ENCODE measurements at regions not wholly inside any gene's neighbourhood (a gene's known extent, or its start where the extent isn't known, plus 50 kb on each side); places are given as distances from the start of the nearest gene placed in this dataset.

DNA sequence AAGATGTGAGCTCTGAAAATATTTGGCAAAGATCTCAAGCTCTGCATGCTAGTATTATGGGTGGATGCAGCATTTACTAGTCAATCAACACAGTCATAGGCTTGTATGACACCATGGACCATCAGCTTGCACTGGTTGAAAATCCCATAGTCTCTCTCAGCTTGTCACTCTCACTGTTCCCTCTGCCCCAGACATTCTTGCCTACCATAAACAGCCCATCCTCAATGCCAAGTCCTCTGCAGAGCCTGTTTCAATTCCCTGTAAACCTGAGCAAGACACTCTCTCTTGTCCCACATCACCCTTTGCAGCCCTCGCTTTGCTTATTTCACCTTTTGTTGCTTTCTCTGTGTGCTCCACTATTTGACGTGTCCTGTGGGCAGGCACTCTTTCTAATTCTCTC, 264.6 kb downstream of the ICE1 start:
- ATAC-seq (ENCODE audit: insufficient read depth, low read depth) (no peak), DNase-seq (no peak)
- H3K27me3 ChIP-seq (ENCODE audit: insufficient read depth, low read length, poor library complexity): no peaks in the 10 kb centered on the region
- H4K20me1 ChIP-seq (ENCODE audit: insufficient read depth, low read length): no peaks in the 10 kb centered on the region
- no peaks in the 10 kb centered on the region for H3K36me3 ChIP-seq (ENCODE audit: insufficient read depth, low read length)
- H3K4me3 ChIP-seq (ENCODE audit: low read depth in 1 of 2, low read length in 2 of 2): no peak overlapping the region
- no peak overlapping the region for H3K9ac ChIP-seq (ENCODE audit: low read depth, low read length)
- no peaks in the 10 kb centered on the region for H3K9me3 ChIP-seq (ENCODE audit: insufficient read depth, low read length, severe bottlenecking)
- H3K4me1 ChIP-seq (ENCODE audit: insufficient read depth, low read length): no peaks in the 10 kb centered on the region
- H3K79me2 ChIP-seq (ENCODE audit: insufficient read depth, low read length): no peaks in the 10 kb centered on the region
- no peak overlapping the region for H3K4me2 ChIP-seq (ENCODE audit: insufficient read depth, low read length)
- H3K27ac ChIP-seq (ENCODE audit: low read length): no peak overlapping the region
- TF ChIP-seq, protein P1, sequence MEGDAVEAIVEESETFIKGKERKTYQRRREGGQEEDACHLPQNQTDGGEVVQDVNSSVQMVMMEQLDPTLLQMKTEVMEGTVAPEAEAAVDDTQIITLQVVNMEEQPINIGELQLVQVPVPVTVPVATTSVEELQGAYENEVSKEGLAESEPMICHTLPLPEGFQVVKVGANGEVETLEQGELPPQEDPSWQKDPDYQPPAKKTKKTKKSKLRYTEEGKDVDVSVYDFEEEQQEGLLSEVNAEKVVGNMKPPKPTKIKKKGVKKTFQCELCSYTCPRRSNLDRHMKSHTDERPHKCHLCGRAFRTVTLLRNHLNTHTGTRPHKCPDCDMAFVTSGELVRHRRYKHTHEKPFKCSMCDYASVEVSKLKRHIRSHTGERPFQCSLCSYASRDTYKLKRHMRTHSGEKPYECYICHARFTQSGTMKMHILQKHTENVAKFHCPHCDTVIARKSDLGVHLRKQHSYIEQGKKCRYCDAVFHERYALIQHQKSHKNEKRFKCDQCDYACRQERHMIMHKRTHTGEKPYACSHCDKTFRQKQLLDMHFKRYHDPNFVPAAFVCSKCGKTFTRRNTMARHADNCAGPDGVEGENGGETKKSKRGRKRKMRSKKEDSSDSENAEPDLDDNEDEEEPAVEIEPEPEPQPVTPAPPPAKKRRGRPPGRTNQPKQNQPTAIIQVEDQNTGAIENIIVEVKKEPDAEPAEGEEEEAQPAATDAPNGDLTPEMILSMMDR (IDR thresholded peaks at IDR 0.05; ENCODE audit: borderline replicate concordance, extremely low read depth, low read length, poor library complexity, severe bottlenecking): no peak
- TF ChIP-seq EZH2 (IDR thresholded peaks at IDR 0.05; ENCODE audit: borderline replicate concordance, low read depth, low read length, severe bottlenecking): no peak
- H2AFZ ChIP-seq (ENCODE audit: low read depth, low read length): no peak overlapping the region

DNA sequence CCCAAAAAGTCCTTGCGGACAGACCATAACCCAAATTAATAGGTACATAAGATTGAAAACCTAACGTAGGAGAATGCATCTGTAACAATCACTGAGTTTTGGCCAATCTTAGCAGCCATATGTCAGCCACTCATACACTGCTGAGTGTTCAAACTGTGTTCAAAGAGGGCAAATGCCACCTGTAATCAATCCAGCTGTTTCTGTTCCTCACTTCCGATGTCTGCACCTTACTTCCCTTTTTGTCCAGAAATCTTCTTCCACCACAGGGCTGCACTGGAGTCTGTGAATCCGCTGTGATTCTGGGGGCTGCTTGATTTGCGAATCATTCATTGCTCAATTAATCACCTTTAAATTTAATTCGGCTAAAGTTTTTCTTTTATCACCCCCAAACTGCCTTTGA, 263.9 kb downstream of the ICE1 start:
- TF ChIP-seq EZH2 (IDR thresholded peaks at IDR 0.05; ENCODE audit: borderline replicate concordance, low read depth, low read length, severe bottlenecking): no peak
- TF ChIP-seq, protein P1 (IDR thresholded peaks at IDR 0.05; ENCODE audit: borderline replicate concordance, extremely low read depth, low read length, poor library complexity, severe bottlenecking): no peak
- no peaks in the 10 kb centered on the region for H4K20me1 ChIP-seq (ENCODE audit: insufficient read depth, low read length)
- ATAC-seq (ENCODE audit: insufficient read depth, low read depth) (no peak), DNase-seq (no peak)
- H3K27me3 ChIP-seq (ENCODE audit: insufficient read depth, low read length, poor library complexity): no peaks in the 10 kb centered on the region
- H3K79me2 ChIP-seq (ENCODE audit: insufficient read depth, low read length): no peaks in the 10 kb centered on the region
- H3K9ac ChIP-seq (ENCODE audit: low read depth, low read length): no peak overlapping the region
- H3K4me3 ChIP-seq (ENCODE audit: low read depth in 1 of 2, low read length in 2 of 2): no peak overlapping the region
- H3K9me3 ChIP-seq (ENCODE audit: insufficient read depth, low read length, severe bottlenecking): no peaks in the 10 kb centered on the region
- no peak overlapping the region for H3K4me2 ChIP-seq (ENCODE audit: insufficient read depth, low read length)
- H3K36me3 ChIP-seq (ENCODE audit: insufficient read depth, low read length): no peaks in the 10 kb centered on the region
- H2AFZ ChIP-seq (ENCODE audit: low read depth, low read length): no peak overlapping the region
- H3K27ac ChIP-seq (ENCODE audit: low read length): no peak overlapping the region
- H3K4me1 ChIP-seq (ENCODE audit: insufficient read depth, low read length): no peaks in the 10 kb centered on the region

DNA sequence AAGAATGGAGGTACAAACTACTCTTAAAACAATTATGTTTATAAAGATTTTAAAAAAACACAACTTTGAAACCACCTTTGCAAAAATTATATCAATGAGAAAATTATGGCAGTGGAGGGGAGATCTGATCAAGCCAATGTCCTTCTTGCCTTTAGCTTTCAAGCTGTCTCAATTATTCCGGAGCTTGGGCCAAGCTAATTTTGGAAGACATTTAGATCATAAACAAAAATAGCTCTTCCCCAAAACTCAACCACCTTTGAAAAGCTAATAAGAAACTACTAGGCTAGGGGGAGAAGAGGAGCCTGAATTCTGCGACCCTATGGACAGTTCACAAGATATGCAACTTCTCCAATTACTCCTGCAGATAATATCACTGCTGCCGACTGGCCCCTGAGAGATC, 263.3 kb downstream of the ICE1 start:
- DNase-seq (no peak), ATAC-seq (ENCODE audit: insufficient read depth, low read depth) (no peak)
- Histone ChIP-seq H2AFZ (ENCODE audit: low read depth, low read length) (no peak overlapping the region), H3K9ac (ENCODE audit: low read depth, low read length) (no peak overlapping the region), H3K79me2 (ENCODE audit: insufficient read depth, low read length) (no peaks in the 10 kb centered on the region), H4K20me1 (ENCODE audit: insufficient read depth, low read length) (no peaks in the 10 kb centered on the region), H3K4me1 (ENCODE audit: insufficient read depth, low read length) (no peaks in the 10 kb centered on the region), H3K4me2 (ENCODE audit: insufficient read depth, low read length) (no peak overlapping the region), H3K36me3 (ENCODE audit: insufficient read depth, low read length) (no peaks in the 10 kb centered on the region), H3K9me3 (ENCODE audit: insufficient read depth, low read length, severe bottlenecking) (no peaks in the 10 kb centered on the region), H3K27me3 (ENCODE audit: insufficient read depth, low read length, poor library complexity) (no peaks in the 10 kb centered on the region), H3K4me3 (ENCODE audit: low read depth in 1 of 2, low read length in 2 of 2) (no peak overlapping the region), H3K27ac (ENCODE audit: low read length) (no peak overlapping the region)
- TF ChIP-seq, protein P1 (IDR thresholded peaks at IDR 0.05; ENCODE audit: borderline replicate concordance, extremely low read depth, low read length, poor library complexity, severe bottlenecking): no peak
- TF ChIP-seq EZH2 (IDR thresholded peaks at IDR 0.05; ENCODE audit: borderline replicate concordance, low read depth, low read length, severe bottlenecking): no peak

GRCh38 chr5:5683174-5683573, 260.7 kb downstream of the ICE1 start:
- ATAC-seq (ENCODE audit: insufficient read depth, low read depth): no peak

More at GRCh38 chr5:5683174-5683573, 260.7 kb downstream of the ICE1 start:
- H3K4me3 ChIP-seq (ENCODE audit: low read depth in 1 of 2, low read length in 2 of 2): no peak overlapping the region
- H2AFZ ChIP-seq (ENCODE audit: low read depth, low read length): no peak overlapping the region
- H3K36me3 ChIP-seq (ENCODE audit: insufficient read depth, low read length): no peaks in the 10 kb centered on the region
- no peaks in the 10 kb centered on the region for H3K9me3 ChIP-seq (ENCODE audit: insufficient read depth, low read length, severe bottlenecking)
- H4K20me1 ChIP-seq (ENCODE audit: insufficient read depth, low read length): no peaks in the 10 kb centered on the region
- no peak overlapping the region for H3K9ac ChIP-seq (ENCODE audit: low read depth, low read length)
- H3K27me3 ChIP-seq (ENCODE audit: insufficient read depth, low read length, poor library complexity): no peaks in the 10 kb centered on the region
- DNase-seq: no peak
- TF ChIP-seq, protein P1 (IDR thresholded peaks at IDR 0.05; ENCODE audit: borderline replicate concordance, extremely low read depth, low read length, poor library complexity, severe bottlenecking): no peak
- no peak overlapping the region for H3K27ac ChIP-seq (ENCODE audit: low read length)
- no peaks in the 10 kb centered on the region for H3K79me2 ChIP-seq (ENCODE audit: insufficient read depth, low read length)
- H3K4me1 ChIP-seq (ENCODE audit: insufficient read depth, low read length): no peaks in the 10 kb centered on the region
- H3K4me2 ChIP-seq (ENCODE audit: insufficient read depth, low read length): no peak overlapping the region
